AG04450 (cell line): ENCODE measurements at regions not wholly inside any gene's neighbourhood (a gene's known extent, or its start where the extent isn't known, plus 50 kb on each side); places are given as distances from the start of the nearest gene placed in this dataset.

Source experiments
- CTCF ChIA-PET: fragments of 300-600, 350-600 bp; formaldehyde crosslinking; extraction: SDS; loops from one replicate; lab custom pipeline; 2022; ENCODE audit warnings: antibody characterized with exemption, inconsistent platforms; lab: Charles Lee
- POLR2A ChIA-PET: fragments of 350-600 bp; formaldehyde crosslinking; extraction: SDS; loops from one replicate; lab custom pipeline; 2021; ENCODE audit warnings: antibody characterized with exemption, inconsistent platforms; lab: Yijun Ruan, JAX
- DNase-seq: peaks from one replicate; pipeline ENCODE4 v3.0.0-alpha.2; 2011; ENCODE audit warnings: low read depth, low spot score
- H3K27ac ChIP-seq: one replicate; pipeline ENCODE4 v1.5.1; 2012; ENCODE audit warnings: low read depth, low read length, control low read depth
- H3K27me3 ChIP-seq: one replicate; pipeline ENCODE4 v1.6.0; 2012; ENCODE audit warnings: low read length; ENCODE audit not compliant: control insufficient read depth, insufficient read depth
- H3K4me3 ChIP-seq: 2 replicates; pipeline ENCODE4 v1.5.1; 2011; ENCODE audit warnings: mild to moderate bottlenecking, low read depth, low read length, control low read depth
- H3K9me3 ChIP-seq: 2 replicates; pipeline ENCODE4 v1.5.1; 2012; ENCODE audit warnings: low read length; ENCODE audit not compliant: control insufficient read depth, insufficient read depth
- TF ChIP-seq, protein P1 (sequence below): IDR thresholded peaks from 2 replicates; pipeline ENCODE4 v1.5.1; 2011; ENCODE audit warnings: low read depth, low read length, control low read depth, inconsistent platforms

DNA sequence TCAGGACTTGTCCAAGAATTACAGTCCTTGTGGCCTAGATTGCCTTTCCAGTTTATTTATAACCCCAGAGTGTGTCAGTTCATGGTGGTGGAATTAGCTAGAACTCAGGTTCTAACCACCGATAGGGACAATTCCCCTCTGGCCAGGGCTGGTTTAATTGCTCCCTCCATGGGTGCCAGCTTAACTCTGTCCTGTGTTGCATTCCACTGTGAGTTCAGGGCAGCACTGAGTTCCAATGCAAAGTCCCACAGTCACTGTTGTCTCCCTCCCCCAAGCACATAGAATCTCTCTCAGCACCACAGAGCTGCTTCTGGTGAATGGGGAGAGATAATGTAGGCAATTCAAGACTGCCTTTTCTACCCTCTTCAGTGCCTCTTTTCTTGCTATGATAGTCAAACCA, 82.5 kb upstream of the TNFRSF21 start:
- ChIA-PET POLR2A (no interaction called here), CTCF (no interaction called here)
- TF ChIP-seq, protein P1, sequence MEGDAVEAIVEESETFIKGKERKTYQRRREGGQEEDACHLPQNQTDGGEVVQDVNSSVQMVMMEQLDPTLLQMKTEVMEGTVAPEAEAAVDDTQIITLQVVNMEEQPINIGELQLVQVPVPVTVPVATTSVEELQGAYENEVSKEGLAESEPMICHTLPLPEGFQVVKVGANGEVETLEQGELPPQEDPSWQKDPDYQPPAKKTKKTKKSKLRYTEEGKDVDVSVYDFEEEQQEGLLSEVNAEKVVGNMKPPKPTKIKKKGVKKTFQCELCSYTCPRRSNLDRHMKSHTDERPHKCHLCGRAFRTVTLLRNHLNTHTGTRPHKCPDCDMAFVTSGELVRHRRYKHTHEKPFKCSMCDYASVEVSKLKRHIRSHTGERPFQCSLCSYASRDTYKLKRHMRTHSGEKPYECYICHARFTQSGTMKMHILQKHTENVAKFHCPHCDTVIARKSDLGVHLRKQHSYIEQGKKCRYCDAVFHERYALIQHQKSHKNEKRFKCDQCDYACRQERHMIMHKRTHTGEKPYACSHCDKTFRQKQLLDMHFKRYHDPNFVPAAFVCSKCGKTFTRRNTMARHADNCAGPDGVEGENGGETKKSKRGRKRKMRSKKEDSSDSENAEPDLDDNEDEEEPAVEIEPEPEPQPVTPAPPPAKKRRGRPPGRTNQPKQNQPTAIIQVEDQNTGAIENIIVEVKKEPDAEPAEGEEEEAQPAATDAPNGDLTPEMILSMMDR, result no peak
- DNase-seq, result no peak
- Histone ChIP-seq H3K27me3 (no peaks in the 10 kb centered on the region), H3K9me3 (no peaks in the 10 kb centered on the region), H3K4me3 (no peak overlapping the region), H3K27ac (no peak overlapping the region)

DNA sequence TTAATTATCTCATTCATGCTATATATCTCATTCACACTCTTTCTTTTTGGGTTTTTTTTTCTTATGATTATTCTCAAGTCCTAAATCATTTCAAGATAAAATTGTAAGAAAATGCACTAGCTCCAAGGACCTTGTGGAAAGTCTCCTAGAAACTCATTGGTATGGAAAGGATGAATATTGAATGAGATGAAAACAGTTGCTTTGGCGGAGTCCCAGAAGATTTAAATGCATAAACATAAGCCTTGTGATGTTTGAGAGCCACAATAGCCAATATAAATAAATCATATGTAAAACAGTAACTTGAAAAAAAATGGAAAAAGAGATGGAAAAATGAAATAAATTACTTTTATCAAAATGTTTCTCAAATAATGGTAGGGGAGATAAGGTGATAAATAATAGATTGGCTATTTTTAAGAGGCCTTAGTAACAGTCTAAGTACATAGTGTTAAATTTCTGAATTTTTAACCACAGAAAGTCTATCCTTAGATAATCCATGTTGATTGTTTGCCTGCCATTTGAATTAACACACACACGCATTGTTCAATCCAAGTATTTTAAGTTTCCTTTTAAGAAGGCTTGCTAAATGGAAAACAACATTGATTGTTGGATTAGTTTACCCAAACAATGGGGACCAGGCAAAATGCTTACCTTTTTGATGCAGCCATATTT, 81.1 kb upstream of the CD2AP start:
- Histone ChIP-seq H3K4me3 (no peak overlapping the region), H3K27ac (no peak overlapping the region), H3K27me3 (no peaks in the 10 kb centered on the region), H3K9me3 (no peaks in the 10 kb centered on the region)
- TF ChIP-seq, protein P1, result no peak
- DNase-seq, result no peak
- ChIA-PET POLR2A (no interaction called here), CTCF (interaction anchor here (1.0 kb wide), 1 partner anchor 18 kb away, joined by 5 read pairs; no protein-coding TSS in a partner anchor)

DNA sequence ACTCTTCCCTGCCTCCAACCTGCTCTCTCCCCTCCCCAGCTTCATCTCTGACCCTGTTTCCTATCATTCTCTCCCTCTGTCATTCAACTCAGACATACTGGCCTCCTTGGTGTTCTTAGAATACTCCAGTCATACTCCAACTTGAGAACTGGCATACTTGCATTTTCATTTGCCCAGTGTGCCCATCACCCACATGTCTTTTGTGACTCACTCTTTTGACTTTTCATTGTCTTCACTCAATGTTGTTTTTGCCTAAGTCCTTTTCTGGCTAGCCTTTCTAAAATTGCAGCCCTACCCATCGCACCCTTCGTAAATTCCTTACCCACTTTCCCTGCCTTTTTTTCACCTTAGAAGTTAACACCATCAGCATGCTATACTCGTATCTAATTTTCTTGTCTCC, 77.0 kb upstream of the CD2AP start:
- POLR2A ChIA-PET, result no interaction called here
- H3K4me3 ChIP-seq, result no peak overlapping the region
- H3K27me3 ChIP-seq, result peaks cover 3% of the 10 kb centered on the region
- no peaks in the 10 kb centered on the region for H3K9me3 ChIP-seq
- CTCF ChIA-PET, result no interaction called here
- TF ChIP-seq, protein P1, result no peak
- DNase-seq, result no peak
- no peak overlapping the region for H3K27ac ChIP-seq

DNA sequence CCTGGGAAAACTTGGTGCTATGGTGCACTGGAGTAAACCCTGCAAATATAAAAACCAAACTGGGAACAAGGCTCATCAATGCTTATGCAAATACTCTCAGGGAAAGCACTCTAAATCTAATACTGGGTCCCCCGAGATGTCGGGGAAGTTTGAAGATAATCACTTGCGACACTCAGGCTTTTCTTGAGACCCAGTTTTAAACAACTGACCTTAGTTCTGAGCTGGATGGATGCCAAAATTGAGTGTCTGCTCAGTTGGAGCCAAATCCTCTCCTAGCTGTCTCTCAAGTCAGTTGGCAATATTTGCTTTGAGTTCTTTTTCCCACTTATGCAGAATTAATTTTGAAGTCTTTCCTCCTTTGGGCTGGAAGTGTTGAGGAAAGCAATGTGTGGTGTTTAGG, 75.5 kb upstream of the CD2AP start:
- H3K27ac ChIP-seq, result no peak overlapping the region
- no peak overlapping the region for H3K4me3 ChIP-seq
- H3K9me3 ChIP-seq, result no peaks in the 10 kb centered on the region
- POLR2A ChIA-PET, result no interaction called here
- CTCF ChIA-PET, result no interaction called here
- no peak for DNase-seq
- peaks cover 3% of the 10 kb centered on the region for H3K27me3 ChIP-seq
- TF ChIP-seq, protein P1, result no peak

DNA sequence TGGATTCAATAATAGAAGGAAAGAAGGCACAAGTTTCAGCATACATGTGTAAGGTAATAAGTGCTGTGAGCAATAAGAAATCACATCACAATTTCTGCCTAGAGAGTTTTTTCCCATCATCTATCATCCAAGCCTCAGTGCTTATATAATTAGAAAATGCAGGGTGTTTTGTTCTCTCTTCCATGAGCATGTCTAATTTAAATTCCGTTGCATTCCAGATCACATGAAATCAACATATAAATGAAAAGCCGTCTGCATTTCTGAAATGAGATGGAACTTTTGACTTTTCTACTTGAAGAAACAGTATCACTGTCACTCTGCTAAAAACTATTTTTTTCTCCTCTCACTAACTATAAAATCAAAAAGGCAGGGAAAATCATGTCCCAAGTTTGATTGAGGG, 74.5 kb upstream of the CD2AP start:
- POLR2A ChIA-PET, result no interaction called here
- Histone ChIP-seq H3K4me3 (no peak overlapping the region), H3K27ac (no peak overlapping the region), H3K9me3 (no peaks in the 10 kb centered on the region), H3K27me3 (peaks cover 3% of the 10 kb centered on the region)
- DNase-seq, result no peak
- CTCF ChIA-PET, result interaction anchor here (2.3 kb wide), 1 partner anchor 11 kb away, joined by 14 read pairs; no protein-coding TSS in a partner anchor
- TF ChIP-seq, protein P1, result no peak
